Activated naive CD8-positive, alpha-beta T cell treated with anti-CD3 and anti-CD28 coated beads, Interleukin-2, amount 10 ng/mL, durations not matched to agents 7 days and 5 days (primary cell): ENCODE measurements at regions not wholly inside any gene's neighbourhood (a gene's known extent, or its start where the extent isn't known, plus 50 kb on each side); places are given as distances from the start of the nearest gene placed in this dataset.

Experiments used
- ATAC-seq: fragments of 150-1000 bp; cut with Tn5 transposase; one replicate; pipeline ENCODE4 v1.10.0; 2021; ENCODE audit warnings: low read depth, moderate library complexity
- POLR2A ChIA-PET: fragments of 350-600 bp; sonication (Branson Sonifier 250); formaldehyde crosslinking; loops from one replicate; lab custom pipeline; 2021; ENCODE audit warnings: antibody characterized with exemption; lab: Charles Lee
- DNase-seq: peaks from one replicate; pipeline ENCODE4 v3.0.0; 2021
- H3K27ac Mint-ChIP-seq: one replicate; pipeline ENCODE4 v1.8.0; 2022; ENCODE audit warnings: mild to moderate bottlenecking, mixed read lengths
- H3K27me3 Mint-ChIP-seq: one replicate; pipeline ENCODE4 v1.8.0; 2022; ENCODE audit warnings: mild to moderate bottlenecking, moderate library complexity, mixed read lengths
- H3K36me3 Mint-ChIP-seq: one replicate; pipeline ENCODE4 v1.8.0; 2021; ENCODE audit warnings: mild to moderate bottlenecking, mixed read lengths
- H3K4me1 Mint-ChIP-seq: one replicate; pipeline ENCODE4 v1.8.0; 2021; ENCODE audit warnings: mixed read lengths
- H3K4me3 Mint-ChIP-seq: one replicate; pipeline ENCODE4 v1.8.0; 2022; ENCODE audit warnings: mild to moderate bottlenecking, moderate library complexity, mixed read lengths
- H3K9me3 Mint-ChIP-seq: one replicate; pipeline ENCODE4 v1.8.0; 2021; ENCODE audit warnings: mixed read lengths

DNA sequence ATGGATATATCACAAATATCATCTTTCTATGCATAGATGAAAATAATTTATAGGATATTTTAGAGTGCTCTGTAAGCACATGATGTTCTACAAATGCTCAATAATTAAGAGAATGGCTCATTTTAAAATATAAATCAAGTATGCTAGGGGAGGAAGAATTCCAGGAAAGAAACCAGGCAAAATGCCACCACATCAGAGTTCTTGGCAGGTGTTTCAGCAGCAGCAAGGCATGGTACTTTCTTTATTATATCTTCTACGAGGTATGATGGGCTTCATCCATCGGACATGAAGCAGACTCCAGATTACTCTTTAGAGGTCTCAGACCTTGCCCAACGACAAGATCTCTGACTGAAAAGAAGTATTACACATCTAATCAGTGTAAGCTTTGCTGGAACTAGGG is 316.3 kb upstream of the ARRDC3 start:
- H3K9me3 Mint-ChIP-seq: peaks cover 3% of the 10 kb centered on the region
- ATAC-seq: no peak
- POLR2A ChIA-PET: no interaction called here

DNA sequence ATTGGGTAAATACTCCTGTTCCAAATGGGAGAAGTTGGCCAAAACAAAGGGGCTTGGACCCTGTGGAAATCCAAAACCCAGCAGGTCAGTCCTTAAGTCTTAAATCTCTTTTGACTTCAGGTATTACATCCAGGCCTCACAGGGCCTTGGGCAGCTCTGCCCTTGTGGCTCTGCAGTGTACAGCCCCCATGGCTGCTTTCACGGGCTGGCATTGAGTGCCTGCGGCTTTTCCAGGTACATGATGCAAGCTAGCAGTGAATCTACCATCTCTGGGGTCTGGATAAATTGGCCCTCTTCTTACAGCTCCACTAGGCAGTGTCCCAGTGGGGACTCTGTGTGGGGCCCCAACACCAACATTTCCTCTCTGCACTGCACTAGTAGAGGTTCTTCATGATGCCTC is 308.5 kb upstream of the ARRDC3 start:
- DNase-seq: no peak
- H3K36me3 Mint-ChIP-seq: no peaks in the 10 kb centered on the region
- POLR2A ChIA-PET: no interaction called here
- peaks cover 3% of the 10 kb centered on the region for H3K9me3 Mint-ChIP-seq
- H3K27me3 Mint-ChIP-seq: no peaks in the 10 kb centered on the region
- H3K27ac Mint-ChIP-seq: no peak overlapping the region
- no peak for ATAC-seq
- H3K4me1 Mint-ChIP-seq: no peaks in the 10 kb centered on the region
- no peak overlapping the region for H3K4me3 Mint-ChIP-seq

More for the DNA sequence above, 316.3 kb upstream of the ARRDC3 start:
- no peak overlapping the region for H3K27ac Mint-ChIP-seq
- H3K4me3 Mint-ChIP-seq: no peak overlapping the region
- no peak for DNase-seq
- no peaks in the 10 kb centered on the region for H3K36me3 Mint-ChIP-seq
- H3K4me1 Mint-ChIP-seq: no peaks in the 10 kb centered on the region
- no peaks in the 10 kb centered on the region for H3K27me3 Mint-ChIP-seq

DNA sequence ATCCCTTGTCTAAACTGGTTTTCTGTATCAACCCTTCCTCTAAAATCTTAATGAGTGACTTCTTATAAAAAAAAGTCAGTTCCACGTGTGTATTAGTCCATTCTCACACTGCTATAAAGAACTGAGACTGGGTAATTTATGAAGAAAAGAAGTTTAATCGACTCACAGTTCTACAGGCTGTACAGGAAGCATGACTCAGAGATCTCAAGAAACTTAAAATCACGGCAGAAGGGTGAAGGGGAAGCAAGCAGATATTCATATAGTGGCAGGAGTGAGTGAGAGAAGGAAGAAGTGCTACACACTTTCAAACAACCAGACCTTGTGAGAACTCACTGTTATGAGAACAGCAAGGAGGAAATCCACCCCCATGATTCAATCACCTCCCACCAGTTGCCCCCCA is 307.8 kb upstream of the ARRDC3 start:
- no peaks in the 10 kb centered on the region for H3K36me3 Mint-ChIP-seq
- no peak overlapping the region for H3K27ac Mint-ChIP-seq
- H3K4me1 Mint-ChIP-seq: no peaks in the 10 kb centered on the region
- H3K4me3 Mint-ChIP-seq: no peak overlapping the region
- DNase-seq (no peak), ATAC-seq (no peak)
- POLR2A ChIA-PET: no interaction called here
- H3K9me3 Mint-ChIP-seq: peaks cover 3% of the 10 kb centered on the region
- no peaks in the 10 kb centered on the region for H3K27me3 Mint-ChIP-seq

DNA sequence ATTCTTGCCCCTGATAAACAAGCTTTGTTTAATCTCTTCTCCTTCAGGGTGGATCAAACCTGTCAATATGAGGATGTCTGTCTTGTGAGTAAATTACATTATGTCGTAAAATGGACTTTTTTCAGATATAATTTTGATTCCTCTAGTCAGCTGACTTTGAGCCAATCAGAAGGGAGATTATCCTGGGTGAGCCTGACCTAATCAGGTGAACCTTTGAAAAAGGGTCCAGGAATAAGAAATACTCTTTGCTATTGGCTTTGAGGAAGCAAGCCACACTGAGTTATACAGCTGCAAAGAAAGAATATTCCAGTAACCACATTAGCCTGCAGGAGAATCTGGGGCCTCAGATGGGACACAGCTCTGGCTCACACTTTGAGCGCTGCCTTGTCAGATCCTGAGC is 304.3 kb upstream of the ARRDC3 start:
- ATAC-seq (no peak), DNase-seq (no peak)
- Mint-ChIP-seq H3K27me3 (no peaks in the 10 kb centered on the region), H3K4me3 (no peak overlapping the region), H3K4me1 (no peaks in the 10 kb centered on the region), H3K36me3 (no peaks in the 10 kb centered on the region), H3K27ac (no peak overlapping the region), H3K9me3 (peaks cover 1% of the 10 kb centered on the region)
- POLR2A ChIA-PET: no interaction called here

DNA sequence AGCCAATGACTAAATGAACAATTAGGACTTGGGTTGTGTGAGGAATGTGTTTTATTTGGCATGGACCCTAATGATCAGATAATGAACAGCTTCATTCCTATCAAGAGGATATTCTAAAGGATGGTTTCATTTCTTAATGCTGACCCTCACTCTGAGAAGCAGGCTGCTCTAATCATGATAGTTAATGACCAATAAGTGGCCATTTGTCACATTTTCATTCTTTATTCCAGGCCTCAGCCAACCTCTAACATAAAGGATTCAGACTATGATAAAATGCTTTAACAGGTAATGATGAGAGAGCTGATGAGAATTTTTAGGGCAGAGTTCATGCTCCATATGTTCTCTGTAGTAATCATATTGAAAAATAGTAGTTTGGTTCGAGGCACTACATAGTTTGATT is 301.5 kb upstream of the ARRDC3 start:
- POLR2A ChIA-PET: no interaction called here
- Mint-ChIP-seq H3K27me3 (no peaks in the 10 kb centered on the region), H3K9me3 (no peaks in the 10 kb centered on the region), H3K27ac (no peak overlapping the region), H3K36me3 (no peaks in the 10 kb centered on the region), H3K4me3 (no peak overlapping the region), H3K4me1 (no peaks in the 10 kb centered on the region)
- DNase-seq (no peak), ATAC-seq (no peak)

DNA sequence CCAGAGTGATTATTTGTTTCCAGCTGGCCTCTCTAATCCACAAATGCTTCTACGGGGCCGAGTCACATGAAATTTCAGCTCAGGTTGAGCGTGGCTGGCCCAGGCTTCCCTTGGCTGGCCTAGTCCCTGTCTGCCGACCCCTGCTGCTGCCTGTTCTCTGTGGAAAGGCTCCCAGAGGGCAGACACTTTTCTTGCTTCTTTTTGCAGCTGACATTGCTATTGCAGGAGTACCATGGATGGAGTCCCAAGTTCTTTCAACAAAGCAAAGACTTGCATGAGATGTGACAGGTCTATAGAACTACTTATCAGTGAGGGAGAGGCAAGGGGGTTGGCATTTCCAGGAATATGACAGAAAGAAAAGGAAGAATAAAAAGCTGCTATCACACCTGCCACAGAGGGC is 287.4 kb upstream of the ARRDC3 start:
- no peak for DNase-seq
- Mint-ChIP-seq H3K4me1 (no peaks in the 10 kb centered on the region), H3K36me3 (no peaks in the 10 kb centered on the region), H3K27ac (no peak overlapping the region), H3K4me3 (no peak overlapping the region), H3K27me3 (no peaks in the 10 kb centered on the region), H3K9me3 (no peaks in the 10 kb centered on the region)
- ATAC-seq: no peak
- POLR2A ChIA-PET: no interaction called here

DNA sequence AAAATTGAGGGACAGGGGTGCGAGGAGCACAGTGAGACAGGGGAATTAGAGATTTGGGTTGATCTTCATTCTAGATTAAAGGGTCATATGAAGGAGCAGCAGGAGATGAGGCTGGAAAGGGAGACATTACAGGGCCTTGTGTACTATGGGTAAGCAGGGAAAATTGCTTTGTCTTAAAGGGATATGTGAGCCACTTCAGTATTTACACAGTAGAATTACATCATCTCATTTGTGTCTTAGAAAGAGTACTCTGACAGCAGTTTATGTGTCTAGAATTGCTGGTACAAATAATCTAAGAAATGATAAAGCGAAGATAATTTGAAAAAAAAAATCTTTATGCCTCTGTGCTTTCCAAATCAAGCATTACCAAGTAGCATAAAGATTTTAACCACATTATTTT is 287.0 kb upstream of the ARRDC3 start:
- H3K4me3 Mint-ChIP-seq: no peak overlapping the region
- H3K36me3 Mint-ChIP-seq: no peaks in the 10 kb centered on the region
- no peaks in the 10 kb centered on the region for H3K9me3 Mint-ChIP-seq
- H3K27me3 Mint-ChIP-seq: no peaks in the 10 kb centered on the region
- no peaks in the 10 kb centered on the region for H3K4me1 Mint-ChIP-seq
- no peak overlapping the region for H3K27ac Mint-ChIP-seq
- no peak for ATAC-seq
- DNase-seq: no peak
- POLR2A ChIA-PET: no interaction called here

DNA sequence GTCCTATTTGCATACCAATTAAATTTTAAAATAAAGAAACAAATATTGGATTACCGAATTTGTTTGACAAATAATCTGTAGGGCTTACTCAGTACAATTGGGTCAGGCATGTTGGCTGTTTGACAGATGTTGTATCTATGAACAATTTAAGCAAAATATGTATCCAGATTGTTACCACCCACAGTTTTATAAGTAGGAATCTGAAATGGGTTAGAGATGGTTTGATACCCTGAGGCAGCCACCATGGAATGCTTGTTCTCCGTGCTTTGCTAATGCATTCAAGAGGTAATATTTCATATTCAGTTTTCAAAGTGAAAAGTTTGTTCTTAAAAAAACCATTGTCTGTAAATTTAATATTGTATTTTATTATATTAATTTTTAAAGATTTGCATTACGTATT is 285.1 kb upstream of the ARRDC3 start:
- POLR2A ChIA-PET: no interaction called here
- Mint-ChIP-seq H3K27ac (no peak overlapping the region), H3K9me3 (no peaks in the 10 kb centered on the region), H3K4me1 (no peaks in the 10 kb centered on the region), H3K27me3 (no peaks in the 10 kb centered on the region), H3K36me3 (no peaks in the 10 kb centered on the region), H3K4me3 (no peak overlapping the region)
- ATAC-seq (no peak), DNase-seq (no peak)

DNA sequence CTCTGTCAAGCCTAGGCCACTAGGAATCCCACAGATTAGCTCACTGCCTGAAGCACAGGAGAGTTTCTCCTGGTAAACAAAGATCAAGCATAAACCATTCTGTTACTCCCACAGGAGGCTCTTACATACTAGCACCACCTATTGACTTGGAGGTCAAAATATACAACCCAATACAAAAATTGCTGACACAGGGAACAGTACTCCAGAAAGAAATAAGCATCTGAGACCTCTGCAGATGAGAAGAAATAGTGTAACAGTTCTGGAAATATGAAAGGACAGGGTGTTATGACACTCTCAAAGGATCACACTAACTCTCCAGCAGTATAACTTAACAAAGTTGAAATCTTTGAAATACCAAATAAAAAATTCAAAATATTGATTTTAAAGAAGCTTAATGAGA is 269.6 kb upstream of the ARRDC3 start:
- Mint-ChIP-seq H3K4me1 (no peaks in the 10 kb centered on the region), H3K27me3 (no peaks in the 10 kb centered on the region), H3K9me3 (peaks cover 8% of the 10 kb centered on the region), H3K36me3 (no peaks in the 10 kb centered on the region), H3K27ac (no peak overlapping the region), H3K4me3 (no peak overlapping the region)
- no peak for DNase-seq
- POLR2A ChIA-PET: interaction anchor here (0.6 kb wide), 1 partner anchor 538 kb away, joined by 3 read pairs; no protein-coding TSS in a partner anchor
- ATAC-seq: no peak

DNA sequence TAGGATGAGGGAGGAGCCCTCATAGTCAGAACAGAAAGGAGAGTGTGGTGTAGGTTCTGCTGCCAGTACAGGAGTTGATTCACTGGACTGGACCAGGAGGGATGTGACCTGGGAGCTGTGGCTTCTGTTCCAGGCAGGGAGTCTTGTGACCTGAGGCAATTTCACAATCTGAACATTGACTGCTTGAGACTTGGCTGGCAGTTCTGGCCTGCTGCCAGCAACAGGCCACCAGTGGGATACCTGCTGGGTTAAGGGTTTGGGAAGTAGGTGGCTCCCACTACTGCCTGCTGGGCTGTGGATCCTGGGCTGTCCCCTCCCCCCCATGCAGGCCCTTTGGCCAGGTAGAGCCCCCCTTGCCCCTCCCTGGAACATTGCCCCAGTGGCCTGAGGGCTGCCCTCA is 268.6 kb upstream of the ARRDC3 start:
- H3K9me3 Mint-ChIP-seq: peaks cover 5% of the 10 kb centered on the region
- POLR2A ChIA-PET: no interaction called here
- H3K4me1 Mint-ChIP-seq: no peaks in the 10 kb centered on the region
- ATAC-seq (no peak), DNase-seq (no peak)
- no peaks in the 10 kb centered on the region for H3K36me3 Mint-ChIP-seq
- no peak overlapping the region for H3K27ac Mint-ChIP-seq
- no peaks in the 10 kb centered on the region for H3K27me3 Mint-ChIP-seq
- H3K4me3 Mint-ChIP-seq: no peak overlapping the region

DNA sequence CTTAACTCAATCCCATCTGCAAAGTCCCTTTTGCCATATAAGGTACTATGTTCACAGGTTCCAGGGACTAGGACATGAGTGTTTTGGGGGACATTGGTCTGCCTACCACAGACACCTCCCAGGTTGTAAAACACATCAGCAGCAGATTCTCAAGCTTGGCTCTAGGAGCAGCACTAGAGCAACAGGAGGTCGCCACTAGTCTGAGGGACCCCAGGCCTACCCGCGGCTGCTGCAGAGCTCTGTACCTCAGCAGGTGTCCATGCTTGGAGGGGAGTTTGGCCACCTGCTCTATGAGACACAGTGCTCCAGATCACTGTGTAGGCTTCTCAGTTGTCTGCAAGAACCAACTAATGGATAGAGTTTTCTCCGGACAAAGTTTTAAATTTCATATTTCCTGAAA is 262.2 kb upstream of the ARRDC3 start:
- ATAC-seq: no peak
- H3K27ac Mint-ChIP-seq: no peak overlapping the region
- DNase-seq: no peak
- no peaks in the 10 kb centered on the region for H3K9me3 Mint-ChIP-seq
- no peaks in the 10 kb centered on the region for H3K4me1 Mint-ChIP-seq
- no peaks in the 10 kb centered on the region for H3K36me3 Mint-ChIP-seq
- POLR2A ChIA-PET: no interaction called here
- H3K27me3 Mint-ChIP-seq: peaks cover 1% of the 10 kb centered on the region
- no peak overlapping the region for H3K4me3 Mint-ChIP-seq

DNA sequence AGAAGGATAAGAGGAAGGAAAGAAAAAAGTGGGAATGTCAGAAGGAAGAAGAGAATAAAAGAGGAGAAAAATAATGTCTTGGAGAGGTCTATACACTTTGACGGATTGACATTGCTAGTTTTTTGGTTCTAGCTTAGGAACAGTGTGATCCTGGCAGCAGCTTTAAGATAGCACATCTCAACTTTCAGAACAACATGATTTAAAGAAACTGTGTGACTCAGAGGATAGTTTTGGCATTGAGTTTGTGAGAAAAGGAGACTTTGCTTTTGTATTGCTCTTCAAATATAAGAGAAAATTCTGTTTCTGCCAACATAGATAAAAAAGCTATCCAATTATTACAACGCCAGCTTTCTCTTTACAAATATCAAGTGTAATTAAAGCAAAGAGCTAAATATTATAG is 260.7 kb upstream of the ARRDC3 start:
- no peak overlapping the region for H3K4me3 Mint-ChIP-seq

DNA sequence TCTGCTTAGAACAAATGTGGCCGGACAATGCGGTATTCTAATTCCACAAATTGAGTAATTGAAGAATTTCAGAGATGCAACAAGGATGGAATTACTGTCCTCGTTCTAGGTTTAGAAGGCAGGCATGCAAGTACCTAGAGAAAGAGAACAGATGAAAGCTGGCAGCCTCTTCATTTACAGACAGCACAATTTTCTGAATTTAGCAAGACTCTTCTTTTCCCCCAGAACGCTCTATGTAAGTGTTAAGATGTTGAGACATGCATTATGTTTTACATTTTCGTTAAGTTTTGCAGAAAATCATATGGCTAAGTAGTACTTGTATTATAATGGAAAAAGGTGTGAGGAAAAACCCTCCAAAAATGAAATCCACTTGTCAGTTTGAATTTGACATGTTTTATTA is 259.5 kb upstream of the ARRDC3 start:
- Mint-ChIP-seq H3K4me3 (no peak overlapping the region), H3K27ac (no peak overlapping the region), H3K4me1 (no peaks in the 10 kb centered on the region), H3K36me3 (no peaks in the 10 kb centered on the region), H3K27me3 (peaks cover 10% of the 10 kb centered on the region), H3K9me3 (no peaks in the 10 kb centered on the region)
- DNase-seq: no peak
- POLR2A ChIA-PET: no interaction called here
- ATAC-seq: no peak

More for the DNA sequence above, 260.7 kb upstream of the ARRDC3 start:
- Mint-ChIP-seq H3K4me1 (no peaks in the 10 kb centered on the region), H3K9me3 (no peaks in the 10 kb centered on the region), H3K36me3 (no peaks in the 10 kb centered on the region), H3K27me3 (peaks cover 7% of the 10 kb centered on the region), H3K27ac (no peak overlapping the region)
- no peak for ATAC-seq
- POLR2A ChIA-PET: no interaction called here
- DNase-seq: no peak

DNA sequence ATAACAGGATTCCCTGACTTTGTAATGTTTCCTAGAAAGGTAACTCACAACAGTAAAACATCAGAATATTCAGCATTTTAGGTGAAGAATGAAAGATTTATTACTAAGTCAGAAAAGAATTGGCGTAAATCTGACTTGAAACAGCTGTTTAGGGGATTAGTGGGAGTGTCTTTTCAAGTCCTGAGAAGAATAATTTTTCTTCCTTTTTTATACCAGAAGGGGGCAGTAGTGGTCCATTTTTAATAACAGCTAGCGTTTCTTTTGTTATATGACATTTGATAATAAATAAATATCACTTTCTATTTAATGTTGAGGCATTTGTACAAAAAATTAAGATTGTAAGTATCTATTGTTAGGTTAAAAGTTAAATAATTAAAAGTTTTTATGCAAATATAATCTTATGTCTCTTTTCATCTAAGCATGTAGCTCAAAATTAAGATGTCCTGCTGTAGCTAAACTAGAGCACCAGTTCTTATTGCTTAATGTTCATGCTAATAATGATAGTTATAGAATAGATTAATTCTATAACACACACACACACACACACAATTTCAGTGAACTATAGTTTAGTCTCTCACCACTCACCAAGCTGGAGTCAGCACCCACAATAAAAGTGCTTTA is 258.7 kb upstream of the ARRDC3 start:
- Mint-ChIP-seq H3K9me3 (no peaks in the 10 kb centered on the region), H3K27me3 (peaks cover 10% of the 10 kb centered on the region), H3K36me3 (no peaks in the 10 kb centered on the region), H3K4me3 (no peak overlapping the region), H3K27ac (no peak overlapping the region), H3K4me1 (no peaks in the 10 kb centered on the region)
- no peak for DNase-seq
- POLR2A ChIA-PET: no interaction called here
- ATAC-seq: no peak

DNA sequence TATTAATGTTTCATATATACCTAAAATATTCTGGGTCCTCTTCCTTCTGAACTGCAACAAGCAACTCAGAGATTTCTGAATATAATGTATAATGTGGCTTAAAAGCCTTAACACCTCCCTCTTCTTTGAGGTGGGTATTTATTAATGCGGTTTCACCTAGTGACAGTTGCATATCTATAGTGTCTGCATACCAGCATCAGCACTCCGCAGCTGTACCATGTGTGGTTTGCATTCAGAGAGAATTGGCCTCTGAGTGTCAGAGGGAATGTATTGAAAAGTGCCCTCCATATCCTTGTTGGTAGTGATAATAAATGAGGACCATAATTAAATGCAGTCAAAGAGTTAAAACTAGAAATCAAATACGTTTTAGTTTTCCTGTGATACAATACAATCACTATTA is 256.6 kb upstream of the ARRDC3 start:
- no peaks in the 10 kb centered on the region for H3K36me3 Mint-ChIP-seq
- no peaks in the 10 kb centered on the region for H3K4me1 Mint-ChIP-seq
- no peak for DNase-seq
- no peaks in the 10 kb centered on the region for H3K9me3 Mint-ChIP-seq
- peaks cover 12% of the 10 kb centered on the region for H3K27me3 Mint-ChIP-seq
- POLR2A ChIA-PET: no interaction called here
- no peak for ATAC-seq
- no peak overlapping the region for H3K27ac Mint-ChIP-seq
- no peak overlapping the region for H3K4me3 Mint-ChIP-seq
